ENCODE measurements at regions not wholly inside any gene's neighbourhood (a gene's known extent, or its start where the extent isn't known, plus 50 kb on each side); places are given as distances from the start of the nearest gene placed in this dataset.

- H3K27ac ChIP-seq = no peak overlapping the region
- no peak overlapping the region for H3K4me3 ChIP-seq
- no peaks in the 10 kb centered on the region for H3K27me3 ChIP-seq
- no peaks in the 10 kb centered on the region for H3K9me3 ChIP-seq
- H3K4me1 ChIP-seq = peaks cover 0 to 4% of the 10 kb centered on the region in 2 donors
- no peak for TF ChIP-seq CTCF (IDR thresholded peaks at IDR 0.05)
- no peaks in the 10 kb centered on the region for H3K36me3 ChIP-seq
- no peak for DNase-seq (ENCODE audit: low spot score)
Observed at GRCh38 chr21:16743317-16743716, 769.5 kb upstream of the CXADR start.

- H3K9me3 ChIP-seq = no peaks in the 10 kb centered on the region
- no peak for DNase-seq (ENCODE audit: low spot score)
Observed at GRCh38 chr21:16750926-16751325, 761.9 kb upstream of the CXADR start.

GRCh38 chr21:16751695-16752474, 761.0 kb upstream of the CXADR start:
- Histone ChIP-seq H3K36me3 (no peaks in the 10 kb centered on the region), H3K4me3 (no peak overlapping the region), H3K27ac (no peak overlapping the region), H3K27me3 (no peaks in the 10 kb centered on the region), H3K4me1 (no peaks in the 10 kb centered on the region), H3K9me3 (no peaks in the 10 kb centered on the region)
- no peak for DNase-seq (ENCODE audit: low spot score)
- TF ChIP-seq CTCF (IDR thresholded peaks at IDR 0.05) = no peak

More at GRCh38 chr21:16750926-16751325, 761.9 kb upstream of the CXADR start:
- H3K36me3 ChIP-seq = no peaks in the 10 kb centered on the region
- H3K4me3 ChIP-seq = no peak overlapping the region
- TF ChIP-seq CTCF (IDR thresholded peaks at IDR 0.05) = no peak
- no peaks in the 10 kb centered on the region for H3K4me1 ChIP-seq
- H3K27me3 ChIP-seq = no peaks in the 10 kb centered on the region
- H3K27ac ChIP-seq = no peak overlapping the region

GRCh38 chr21:16752475-16752857, 760.4 kb upstream of the CXADR start:
- no peak for DNase-seq (ENCODE audit: low spot score)
- H3K4me3 ChIP-seq = no peak overlapping the region
- no peaks in the 10 kb centered on the region for H3K27me3 ChIP-seq
- no peaks in the 10 kb centered on the region for H3K9me3 ChIP-seq
- H3K27ac ChIP-seq = no peak overlapping the region
- no peaks in the 10 kb centered on the region for H3K4me1 ChIP-seq
- no peaks in the 10 kb centered on the region for H3K36me3 ChIP-seq
- TF ChIP-seq CTCF (IDR thresholded peaks at IDR 0.05) = no peak

GRCh38 chr21:16755061-16755460, 757.8 kb upstream of the CXADR start:
- Histone ChIP-seq H3K4me3 (no peak overlapping the region), H3K36me3 (no peaks in the 10 kb centered on the region)

More at GRCh38 chr21:16755061-16755460, 757.8 kb upstream of the CXADR start:
- no peak for DNase-seq (ENCODE audit: low spot score)
- H3K4me1 ChIP-seq = no peaks in the 10 kb centered on the region
- TF ChIP-seq CTCF (IDR thresholded peaks at IDR 0.05) = no peak
- H3K27me3 ChIP-seq = no peaks in the 10 kb centered on the region
- no peaks in the 10 kb centered on the region for H3K9me3 ChIP-seq
- no peak overlapping the region for H3K27ac ChIP-seq
